ENCODE measurements at regions not wholly inside any gene's neighbourhood (a gene's known extent, or its start where the extent isn't known, plus 50 kb on each side); places are given as distances from the start of the nearest gene placed in this dataset.

DNA sequence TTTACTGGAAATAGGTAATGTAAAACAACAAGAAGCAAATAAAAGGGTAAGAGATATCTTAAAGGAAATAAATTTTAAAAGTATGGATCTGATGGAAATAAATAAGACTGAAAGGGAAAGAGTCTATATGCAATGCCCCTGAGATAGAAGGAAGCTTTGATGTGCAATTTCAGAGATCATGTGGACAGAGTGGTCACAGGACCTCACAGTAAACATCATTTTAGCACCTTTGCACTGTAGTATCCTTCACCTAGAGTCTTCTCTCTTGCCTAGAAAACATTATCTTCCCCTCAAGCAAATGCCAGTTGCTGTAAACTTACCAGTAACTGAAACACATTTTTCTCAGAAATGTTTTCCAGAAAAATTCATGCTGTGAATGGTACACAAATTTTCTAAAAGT is 1621.3 kb upstream of the TMEFF2 start:
- no peak for DNase-seq
- intact Hi-C loops (cut with DNase I), result no loop called here
- Histone ChIP-seq H3K27ac (no peak overlapping the region), H3K4me1 (no peaks in the 10 kb centered on the region), H3K9me3 (peaks cover 0 to 13% of the 10 kb centered on the region in 2 donors), H3K36me3 (no peaks in the 10 kb centered on the region), H3K4me3 (no peak overlapping the region), H3K27me3 (no peaks in the 10 kb centered on the region)
- TF ChIP-seq, protein P1, sequence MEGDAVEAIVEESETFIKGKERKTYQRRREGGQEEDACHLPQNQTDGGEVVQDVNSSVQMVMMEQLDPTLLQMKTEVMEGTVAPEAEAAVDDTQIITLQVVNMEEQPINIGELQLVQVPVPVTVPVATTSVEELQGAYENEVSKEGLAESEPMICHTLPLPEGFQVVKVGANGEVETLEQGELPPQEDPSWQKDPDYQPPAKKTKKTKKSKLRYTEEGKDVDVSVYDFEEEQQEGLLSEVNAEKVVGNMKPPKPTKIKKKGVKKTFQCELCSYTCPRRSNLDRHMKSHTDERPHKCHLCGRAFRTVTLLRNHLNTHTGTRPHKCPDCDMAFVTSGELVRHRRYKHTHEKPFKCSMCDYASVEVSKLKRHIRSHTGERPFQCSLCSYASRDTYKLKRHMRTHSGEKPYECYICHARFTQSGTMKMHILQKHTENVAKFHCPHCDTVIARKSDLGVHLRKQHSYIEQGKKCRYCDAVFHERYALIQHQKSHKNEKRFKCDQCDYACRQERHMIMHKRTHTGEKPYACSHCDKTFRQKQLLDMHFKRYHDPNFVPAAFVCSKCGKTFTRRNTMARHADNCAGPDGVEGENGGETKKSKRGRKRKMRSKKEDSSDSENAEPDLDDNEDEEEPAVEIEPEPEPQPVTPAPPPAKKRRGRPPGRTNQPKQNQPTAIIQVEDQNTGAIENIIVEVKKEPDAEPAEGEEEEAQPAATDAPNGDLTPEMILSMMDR (IDR thresholded peaks at IDR 0.05), result no peak
- ATAC-seq, result no peak

DNA sequence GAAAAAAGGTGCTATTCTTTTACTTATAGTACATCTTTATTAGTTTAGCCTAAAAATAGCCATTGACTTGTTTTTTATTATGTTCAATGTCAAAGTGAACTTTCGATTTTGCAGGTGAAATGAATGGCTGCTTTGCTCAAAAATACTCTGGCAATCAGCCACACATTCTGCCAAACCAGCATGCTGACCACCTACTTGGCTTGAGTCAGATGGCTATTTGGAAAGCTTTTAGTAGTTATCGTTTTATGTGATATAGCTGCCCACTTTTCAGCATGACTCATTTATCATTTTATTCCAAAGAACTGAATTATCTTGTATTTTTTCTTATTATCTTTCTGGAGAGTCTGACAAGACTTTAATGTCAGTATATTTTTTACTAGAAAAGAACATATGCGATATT is 1615.8 kb upstream of the TMEFF2 start:
- Histone ChIP-seq H3K27me3 (no peaks in the 10 kb centered on the region), H3K9me3 (no peaks in the 10 kb centered on the region), H3K27ac (no peak overlapping the region), H3K36me3 (no peaks in the 10 kb centered on the region), H3K4me1 (no peaks in the 10 kb centered on the region), H3K4me3 (no peak overlapping the region)
- ATAC-seq (no peak), DNase-seq (no peak)
- intact Hi-C loops (cut with DNase I), result no loop called here
- TF ChIP-seq, protein P1 (IDR thresholded peaks at IDR 0.05), result no peak

DNA sequence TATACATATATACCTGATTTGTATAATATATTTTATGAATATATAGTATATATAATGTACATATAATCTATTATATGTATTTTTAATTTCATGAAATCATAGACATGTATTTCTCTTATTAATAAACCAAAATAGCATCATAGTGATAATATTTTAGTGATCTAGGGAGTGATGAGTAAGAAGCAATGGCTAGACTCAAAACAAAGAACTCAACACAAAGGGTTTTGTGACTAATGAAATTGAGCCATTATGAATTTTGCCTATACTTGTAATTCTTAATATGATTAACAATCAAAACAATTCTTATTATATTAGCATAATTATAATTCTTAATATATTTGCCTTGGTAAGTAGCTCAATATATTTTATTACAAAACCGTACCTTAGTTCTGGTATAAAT is 1614.1 kb upstream of the TMEFF2 start:
- Histone ChIP-seq H3K4me3 (no peak overlapping the region), H3K27me3 (no peaks in the 10 kb centered on the region), H3K9me3 (no peaks in the 10 kb centered on the region), H3K4me1 (no peaks in the 10 kb centered on the region), H3K36me3 (no peaks in the 10 kb centered on the region), H3K27ac (no peak overlapping the region)
- intact Hi-C loops (cut with DNase I), result no loop called here
- ATAC-seq, result no peak
- TF ChIP-seq, protein P1 (IDR thresholded peaks at IDR 0.05), result no peak
- DNase-seq, result no peak

DNA sequence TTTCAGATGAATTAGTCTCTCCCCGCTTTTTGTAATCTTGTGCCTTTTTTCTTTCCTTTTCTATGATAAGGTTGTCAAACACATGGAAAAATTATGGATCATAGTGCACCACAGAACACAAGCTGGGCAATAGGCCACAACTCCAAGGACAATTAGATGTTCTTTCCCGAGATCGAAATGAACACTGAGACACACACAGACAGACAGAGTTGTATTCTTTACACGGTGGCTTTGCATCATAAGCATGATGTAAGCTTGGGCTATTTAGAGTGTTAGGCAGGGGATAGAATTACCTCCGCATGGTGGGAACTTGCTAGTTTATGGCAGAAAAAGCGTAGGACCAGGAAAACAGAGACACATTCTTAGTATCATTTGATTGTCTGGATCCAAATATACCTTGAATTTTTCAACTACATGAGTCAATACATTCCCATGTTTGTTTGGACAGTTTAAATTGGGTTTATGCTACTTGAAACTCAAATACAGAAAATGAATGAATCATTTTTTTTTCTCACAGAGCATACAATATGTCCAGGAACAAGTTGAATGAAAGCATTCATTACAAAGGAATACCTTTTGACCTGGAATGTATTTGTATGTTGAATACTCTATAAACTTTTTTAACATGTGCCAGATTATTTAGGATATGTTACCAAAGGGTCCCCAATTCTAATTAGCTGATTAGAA is 1611.5 kb upstream of the TMEFF2 start:
- Histone ChIP-seq H3K4me1 (no peaks in the 10 kb centered on the region), H3K36me3 (no peaks in the 10 kb centered on the region), H3K27me3 (no peaks in the 10 kb centered on the region), H3K4me3 (no peak overlapping the region), H3K9me3 (no peaks in the 10 kb centered on the region), H3K27ac (no peak overlapping the region)
- ATAC-seq, result no peak
- no peak for DNase-seq
- intact Hi-C loops (cut with DNase I), result no loop called here
- TF ChIP-seq, protein P1 (IDR thresholded peaks at IDR 0.05), result no peak

DNA sequence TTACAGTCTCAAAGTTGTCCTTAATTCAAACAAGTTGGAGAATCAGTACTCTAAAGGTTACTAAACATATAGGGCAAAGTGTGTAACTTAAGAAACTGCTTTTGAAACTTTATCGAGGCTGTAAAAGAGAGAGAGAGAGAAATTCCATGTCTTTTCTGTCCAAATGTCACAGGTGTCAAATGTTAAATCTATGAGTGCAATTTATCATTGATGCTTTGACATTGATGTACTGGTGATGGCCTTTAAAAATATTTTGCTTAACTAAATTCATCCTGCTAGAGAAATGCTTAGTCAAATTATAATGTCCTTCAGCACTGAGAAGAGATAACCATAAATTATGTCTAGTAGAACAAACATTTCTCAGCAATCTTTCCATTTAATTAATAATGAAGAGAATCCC is 1602.1 kb upstream of the TMEFF2 start:
- peaks cover 0 to 2% of the 10 kb centered on the region in 2 donors for H3K9me3 ChIP-seq
- no peaks in the 10 kb centered on the region for H3K36me3 ChIP-seq
- H3K27ac ChIP-seq, result no peak overlapping the region
- no peaks in the 10 kb centered on the region for H3K27me3 ChIP-seq
- TF ChIP-seq, protein P1 (IDR thresholded peaks at IDR 0.05), result no peak
- no peaks in the 10 kb centered on the region for H3K4me1 ChIP-seq
- ATAC-seq, result no peak
- DNase-seq, result no peak
- intact Hi-C loops (cut with DNase I), result no loop called here
- no peak overlapping the region for H3K4me3 ChIP-seq

Data from left lung (tissue), 4 donors.